ENCODE measurements at regions not wholly inside any gene's neighbourhood (a gene's known extent, or its start where the extent isn't known, plus 50 kb on each side); places are given as distances from the start of the nearest gene placed in this dataset.
A peak's percentile ranks its signal among the peaks of the same experiment; 100 is the strongest.

DNA sequence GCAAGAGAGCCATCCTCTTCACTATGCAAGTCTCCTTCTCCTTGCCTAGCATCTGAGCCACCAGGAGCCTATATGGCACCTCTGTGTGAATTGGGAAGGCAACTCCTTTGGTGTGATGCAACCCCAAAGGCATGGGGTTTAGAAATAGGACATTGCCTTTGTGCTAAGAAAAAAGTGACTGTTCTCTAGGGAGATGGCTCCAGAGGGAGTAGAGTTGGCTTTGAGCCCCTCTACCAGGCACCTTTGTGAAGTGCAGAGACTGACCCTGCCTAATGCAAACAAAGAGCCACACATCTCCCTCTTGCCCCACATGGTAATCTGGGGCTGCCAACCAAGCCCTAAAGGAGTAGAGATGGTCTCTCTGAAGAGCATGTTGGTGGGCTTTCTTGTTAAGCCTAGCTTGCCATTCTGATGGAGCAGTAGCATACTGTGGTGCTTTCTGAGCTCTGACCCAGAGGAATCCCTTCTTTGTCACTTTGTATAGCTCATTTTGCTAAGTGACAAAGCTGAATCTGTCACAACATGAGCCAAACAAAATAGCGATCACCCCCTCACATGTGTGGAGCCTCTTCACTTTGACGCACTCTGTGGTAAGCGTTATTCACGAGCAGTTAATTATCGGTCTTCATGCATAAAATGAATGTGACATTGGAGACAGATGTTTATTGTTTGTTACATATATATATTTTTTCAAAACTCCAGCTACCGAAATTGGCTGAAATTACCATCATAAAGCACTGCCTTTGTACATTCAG lies 74.4 kb downstream of the RWDD3 start:
- Histone ChIP-seq H3K36me3 (ENCODE audit: control insufficient read depth, insufficient read depth, low read length) (no peaks in the 10 kb centered on the region), H3K4me3 (no peak overlapping the region), H2AFZ (ENCODE audit: low read depth, low read length) (no peak overlapping the region), H3K27ac (ENCODE audit: extremely low read depth, low read depth, low read length) (no peak overlapping the region), H4K20me1 (replicated peaks; ENCODE audit: control insufficient read depth, insufficient read depth, low read length) (no peaks in the 10 kb centered on the region), H3K79me2 (ENCODE audit: control insufficient read depth, insufficient read depth, low read length) (no peaks in the 10 kb centered on the region), H3K4me2 (ENCODE audit: insufficient read depth, low read length) (no peak overlapping the region), H3K27me3 (ENCODE audit: control insufficient read depth in 2 of 2, insufficient read depth in 2 of 2, low read length in 2 of 2) (no peaks in the 10 kb centered on the region; a peak in 1 of 5 replicates), H3K9me3 (replicated peaks; ENCODE audit: control insufficient read depth, insufficient read depth, low read depth, low read length) (no peaks in the 10 kb centered on the region), H3K9ac (ENCODE audit: insufficient read depth in 1 of 2, low read depth in 2 of 2, low read length in 2 of 2) (no peak overlapping the region), H3K9me1 (ENCODE audit: control insufficient read depth, insufficient read depth, low read length) (no peaks in the 10 kb centered on the region), H3K4me1 (replicated peaks in 1 of 2; ENCODE audit: control insufficient read depth in 2 of 2, insufficient read depth in 2 of 2, low read length in 2 of 2) (no peaks in the 10 kb centered on the region)
- TF ChIP-seq SAP30 (IDR thresholded peaks at IDR 0.05; ENCODE audit: borderline replicate concordance, insufficient read depth, low read depth, low read length, poor library complexity, severe bottlenecking): no peak
- TF ChIP-seq, protein P1, sequence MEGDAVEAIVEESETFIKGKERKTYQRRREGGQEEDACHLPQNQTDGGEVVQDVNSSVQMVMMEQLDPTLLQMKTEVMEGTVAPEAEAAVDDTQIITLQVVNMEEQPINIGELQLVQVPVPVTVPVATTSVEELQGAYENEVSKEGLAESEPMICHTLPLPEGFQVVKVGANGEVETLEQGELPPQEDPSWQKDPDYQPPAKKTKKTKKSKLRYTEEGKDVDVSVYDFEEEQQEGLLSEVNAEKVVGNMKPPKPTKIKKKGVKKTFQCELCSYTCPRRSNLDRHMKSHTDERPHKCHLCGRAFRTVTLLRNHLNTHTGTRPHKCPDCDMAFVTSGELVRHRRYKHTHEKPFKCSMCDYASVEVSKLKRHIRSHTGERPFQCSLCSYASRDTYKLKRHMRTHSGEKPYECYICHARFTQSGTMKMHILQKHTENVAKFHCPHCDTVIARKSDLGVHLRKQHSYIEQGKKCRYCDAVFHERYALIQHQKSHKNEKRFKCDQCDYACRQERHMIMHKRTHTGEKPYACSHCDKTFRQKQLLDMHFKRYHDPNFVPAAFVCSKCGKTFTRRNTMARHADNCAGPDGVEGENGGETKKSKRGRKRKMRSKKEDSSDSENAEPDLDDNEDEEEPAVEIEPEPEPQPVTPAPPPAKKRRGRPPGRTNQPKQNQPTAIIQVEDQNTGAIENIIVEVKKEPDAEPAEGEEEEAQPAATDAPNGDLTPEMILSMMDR (IDR thresholded peaks at IDR 0.05 in 2 of 3, conservative IDR thresholded peaks at IDR 0.05 in 1 of 3; ENCODE audit: insufficient read depth in 2 of 3, low read depth in 1 of 3, low read length in 3 of 3): 0 out of 6 replicates have a peak, but pooled peaks of 1 of the 3 experiments have one; percentile 9
- CTCF ChIA-PET (ENCODE audit: low intra/inter-chr PET ratio): interaction anchor here (0.6 kb wide), 1 partner anchor 139 kb away, joined by 3 read pairs; no protein-coding TSS in a partner anchor
- in situ Hi-C loops (cut with MboI): no loop called here
- POLR2A ChIA-PET: no interaction called here
- DNase-seq (ENCODE audit: extremely low read depth in 1 of 4, low spot score in 3 of 4) (no peak), ATAC-seq (peak; percentile 66), FAIRE-seq (no peak)
- BruUV-seq (replicated peaks): no TSS peak
- WGBS (ENCODE audit: insufficient coverage, low coverage, missing lambda C conversion rate): 4% methylated on average over 6 of the region's 6 CpGs
- intact Hi-C loops (cut with micrococcal nuclease): loop anchor here (5.0 to 10.0 kb wide), 2 partner anchors 924 to 1536 kb away; no protein-coding TSS in a partner anchor
